Left renal cortex interstitium (tissue), 4 donors: ENCODE measurements at regions not wholly inside any gene's neighbourhood (a gene's known extent, or its start where the extent isn't known, plus 50 kb on each side); places are given as distances from the start of the nearest gene placed in this dataset.
"Not testable (repeated sequence)": the region's sequence is repeated elsewhere in the genome, so short reads cannot be mapped to it uniquely, and the experiment has no call there.

Experiments used
- DNase-seq, 4 donors: peaks; one replicate each; pipeline ENCODE4 v3.0.0-alpha.2; 2013; ENCODE audit warnings: low read depth in 4 of 4, low spot score in 2 of 4, missing footprints in 1 of 4

- DNase-seq = no peak
Measured at GRCh38 chr3:101913168-101913567, 63.9 kb downstream of the NFKBIZ start.

GRCh38 chr3:101917761-101918160 lies 68.4 kb downstream of the NFKBIZ start:
- not testable (repeated sequence) for DNase-seq

GRCh38 chr3:101922151-101922725 lies 72.9 kb downstream of the NFKBIZ start:
- DNase-seq = not testable (repeated sequence)

GRCh38 chr3:101924621-101925020 lies 75.3 kb downstream of the NFKBIZ start:
- not testable (repeated sequence) for DNase-seq

GRCh38 chr3:101925124-101925523 lies 75.8 kb downstream of the NFKBIZ start:
- DNase-seq = not testable (repeated sequence)

- DNase-seq = no peak
Measured at GRCh38 chr3:101925564-101925963, 76.2 kb downstream of the NFKBIZ start.

- no peak for DNase-seq
Measured at GRCh38 chr3:101926594-101927105, 77.3 kb downstream of the NFKBIZ start.

- no peak for DNase-seq
Measured at GRCh38 chr3:101928890-101929289, 79.6 kb downstream of the NFKBIZ start.

- DNase-seq = no peak
Measured at GRCh38 chr3:101931081-101931480, 81.8 kb downstream of the NFKBIZ start.

GRCh38 chr3:101932326-101933068 lies 83.2 kb downstream of the NFKBIZ start:
- DNase-seq = no peak

- no peak for DNase-seq
Measured at GRCh38 chr3:101936419-101937356, 87.4 kb downstream of the NFKBIZ start.

- DNase-seq = no peak
Measured at GRCh38 chr3:101938262-101938847, 89.0 kb downstream of the NFKBIZ start.

GRCh38 chr3:101939361-101940049 lies 90.2 kb downstream of the NFKBIZ start:
- no peak for DNase-seq

- DNase-seq = peak in 1 of 4 donors; percentile 13
Measured at GRCh38 chr3:101940521-101941317, 91.4 kb downstream of the NFKBIZ start.

GRCh38 chr3:101941318-101942040 lies 92.2 kb downstream of the NFKBIZ start:
- no peak for DNase-seq

- DNase-seq = no peak
Measured at GRCh38 chr3:101942356-101942755, 93.0 kb downstream of the NFKBIZ start.

- no peak for DNase-seq
Measured at GRCh38 chr3:101943029-101943428, 93.7 kb downstream of the NFKBIZ start.

GRCh38 chr3:101944308-101944707 lies 95.0 kb downstream of the NFKBIZ start:
- no peak for DNase-seq

GRCh38 chr3:101945980-101946379 lies 96.7 kb downstream of the NFKBIZ start:
- no peak for DNase-seq
